ENCODE measurements at regions not wholly inside any gene's neighbourhood (a gene's known extent, or its start where the extent isn't known, plus 50 kb on each side); places are given as distances from the start of the nearest gene placed in this dataset.

DNA sequence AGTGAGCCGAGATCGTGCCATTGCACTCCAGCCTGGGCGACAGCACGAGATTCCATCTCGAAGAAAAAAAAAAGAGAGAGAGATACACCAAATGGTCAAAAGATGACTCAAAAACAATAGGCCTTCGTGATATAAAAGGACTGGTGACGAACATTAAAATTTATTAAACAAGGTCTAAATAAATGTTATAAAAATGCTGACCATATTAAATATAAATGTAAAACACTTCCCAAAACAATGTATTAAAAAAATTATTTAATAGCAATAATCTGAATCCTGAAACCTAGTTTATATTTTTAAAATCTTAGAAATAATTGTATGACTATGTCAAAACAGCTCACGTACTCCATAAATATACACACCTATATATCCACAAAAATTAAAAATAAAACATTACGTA is 247.6 kb downstream of the SETD4 start:
- TF ChIP-seq, protein P1, sequence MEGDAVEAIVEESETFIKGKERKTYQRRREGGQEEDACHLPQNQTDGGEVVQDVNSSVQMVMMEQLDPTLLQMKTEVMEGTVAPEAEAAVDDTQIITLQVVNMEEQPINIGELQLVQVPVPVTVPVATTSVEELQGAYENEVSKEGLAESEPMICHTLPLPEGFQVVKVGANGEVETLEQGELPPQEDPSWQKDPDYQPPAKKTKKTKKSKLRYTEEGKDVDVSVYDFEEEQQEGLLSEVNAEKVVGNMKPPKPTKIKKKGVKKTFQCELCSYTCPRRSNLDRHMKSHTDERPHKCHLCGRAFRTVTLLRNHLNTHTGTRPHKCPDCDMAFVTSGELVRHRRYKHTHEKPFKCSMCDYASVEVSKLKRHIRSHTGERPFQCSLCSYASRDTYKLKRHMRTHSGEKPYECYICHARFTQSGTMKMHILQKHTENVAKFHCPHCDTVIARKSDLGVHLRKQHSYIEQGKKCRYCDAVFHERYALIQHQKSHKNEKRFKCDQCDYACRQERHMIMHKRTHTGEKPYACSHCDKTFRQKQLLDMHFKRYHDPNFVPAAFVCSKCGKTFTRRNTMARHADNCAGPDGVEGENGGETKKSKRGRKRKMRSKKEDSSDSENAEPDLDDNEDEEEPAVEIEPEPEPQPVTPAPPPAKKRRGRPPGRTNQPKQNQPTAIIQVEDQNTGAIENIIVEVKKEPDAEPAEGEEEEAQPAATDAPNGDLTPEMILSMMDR (IDR thresholded peaks at IDR 0.05): no peak

DNA sequence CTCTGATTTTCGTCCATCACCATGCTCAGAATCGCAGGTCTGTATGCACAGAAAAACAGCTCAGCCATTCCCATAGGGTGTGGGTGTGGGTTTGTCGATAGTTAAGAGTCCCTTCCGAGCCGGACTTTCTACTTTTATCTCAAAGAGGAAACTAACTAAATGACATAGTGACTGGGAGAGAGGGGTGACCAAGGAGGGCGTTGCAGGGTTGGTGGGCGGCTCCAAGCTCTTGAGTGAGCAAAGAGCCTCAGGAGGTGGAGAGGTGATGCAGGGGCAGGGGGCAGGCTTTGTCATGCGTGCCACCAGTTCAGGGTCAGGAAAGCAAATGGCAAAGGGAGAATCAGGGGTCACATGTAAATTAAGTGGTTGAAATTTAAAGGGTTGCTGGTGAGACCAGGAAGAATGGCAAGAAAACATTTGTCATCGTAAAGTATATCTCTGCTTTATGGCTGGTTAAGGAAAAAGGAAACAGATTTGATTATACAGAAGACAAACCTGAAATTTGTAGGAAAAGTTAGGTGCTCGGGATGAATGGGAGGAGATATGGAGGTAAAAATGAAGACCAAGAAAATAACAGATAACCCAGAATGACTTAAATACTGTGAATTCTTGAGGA is 249.0 kb downstream of the SETD4 start:
- Mint-ChIP-seq H3K4me1 (no peaks in the 10 kb centered on the region), H3K4me3 (no peak overlapping the region), H3K9me3 (peaks cover 0 to 7% (median 2%) of the 10 kb centered on the region in 7 donors), H3K36me3 (no peaks in the 10 kb centered on the region), H3K27me3 (ENCODE audit: low read depth in 3 of 3) (no peaks in the 10 kb centered on the region), H3K27ac (peak overlapping the region in 1 of 7 donors; percentile 7)
- H3K4me2 ChIP-seq (replicated peaks; ENCODE audit: extremely low read depth, low read length, poor library complexity, severe bottlenecking): no peak overlapping the region
- H3K9me3 ChIP-seq (replicated peaks in 1 of 2; ENCODE audit: control insufficient read depth in 1 of 2, insufficient read depth in 1 of 2, low read length in 2 of 2): peaks cover 0 to 3% of the 10 kb centered on the region in 2 donors
- DNase-seq: no peak
- TF ChIP-seq, protein P1 (IDR thresholded peaks at IDR 0.05): no peak
- no peak overlapping the region for H3K4me3 ChIP-seq (replicated peaks in 1 of 3; ENCODE audit: low read depth in 2 of 3, low read length in 3 of 3)
- no peaks in the 10 kb centered on the region for H3K27me3 ChIP-seq (ENCODE audit: control insufficient read depth in 2 of 2, insufficient read depth in 2 of 2, low read length in 2 of 2)
- no peak overlapping the region for H3K27ac ChIP-seq (ENCODE audit: low read depth in 1 of 2, low read length in 2 of 2)
- 97% methylated on average over 3 of the region's 10 CpGs for WGBS (ENCODE audit: insufficient coverage)
- no peaks in the 10 kb centered on the region for H3K79me2 ChIP-seq (ENCODE audit: insufficient read depth, low read length)
- H3K4me1 ChIP-seq (ENCODE audit: control insufficient read depth in 1 of 2, insufficient read depth in 2 of 2, low read length in 2 of 2): no peaks in the 10 kb centered on the region
- no peak overlapping the region for H2AFZ ChIP-seq (ENCODE audit: insufficient read depth, low read depth, low read length, poor library complexity, severe bottlenecking)
- no peaks in the 10 kb centered on the region for H4K20me1 ChIP-seq (ENCODE audit: insufficient read depth, low read length)
- H3K36me3 ChIP-seq (replicated peaks in 1 of 2; ENCODE audit: control insufficient read depth in 1 of 2, insufficient read depth in 2 of 2, low read length in 2 of 2): no peaks in the 10 kb centered on the region
- H3K9ac ChIP-seq (ENCODE audit: insufficient read depth, low read length, poor library complexity, severe bottlenecking): no peak overlapping the region
- intact Hi-C loops (cut with micrococcal nuclease): no loop called here

More for the DNA sequence above, 247.6 kb downstream of the SETD4 start:
- no CpG with 5 or more reads among the region's 9 CpGs for WGBS (ENCODE audit: insufficient coverage)
- peaks cover 0 to 5% (median 1%) of the 10 kb centered on the region in 7 donors for H3K9me3 Mint-ChIP-seq
- Histone ChIP-seq H2AFZ (ENCODE audit: insufficient read depth, low read depth, low read length, poor library complexity, severe bottlenecking) (no peak overlapping the region), H3K27me3 (ENCODE audit: control insufficient read depth in 2 of 2, insufficient read depth in 2 of 2, low read length in 2 of 2) (no peaks in the 10 kb centered on the region), H3K9me3 (replicated peaks in 1 of 2; ENCODE audit: control insufficient read depth in 1 of 2, insufficient read depth in 1 of 2, low read length in 2 of 2) (peaks cover 0 to 3% of the 10 kb centered on the region in 2 donors), H3K36me3 (replicated peaks in 1 of 2; ENCODE audit: control insufficient read depth in 1 of 2, insufficient read depth in 2 of 2, low read length in 2 of 2) (no peaks in the 10 kb centered on the region), H3K9ac (ENCODE audit: insufficient read depth, low read length, poor library complexity, severe bottlenecking) (no peak overlapping the region), H3K79me2 (ENCODE audit: insufficient read depth, low read length) (no peaks in the 10 kb centered on the region), H3K4me2 (replicated peaks; ENCODE audit: extremely low read depth, low read length, poor library complexity, severe bottlenecking) (no peak overlapping the region), H4K20me1 (ENCODE audit: insufficient read depth, low read length) (no peaks in the 10 kb centered on the region), H3K27ac (ENCODE audit: low read depth in 1 of 2, low read length in 2 of 2) (no peak overlapping the region), H3K4me1 (ENCODE audit: control insufficient read depth in 1 of 2, insufficient read depth in 2 of 2, low read length in 2 of 2) (no peaks in the 10 kb centered on the region), H3K4me3 (replicated peaks in 1 of 3; ENCODE audit: low read depth in 2 of 3, low read length in 3 of 3) (no peak overlapping the region)
- intact Hi-C loops (cut with micrococcal nuclease): no loop called here
- H3K27ac Mint-ChIP-seq: no peak overlapping the region
- DNase-seq: no peak
- H3K4me3 Mint-ChIP-seq: no peak overlapping the region
- no peaks in the 10 kb centered on the region for H3K4me1 Mint-ChIP-seq
- peaks cover 0 to 1% (median 0%) of the 10 kb centered on the region in 3 donors for H3K27me3 Mint-ChIP-seq (ENCODE audit: low read depth in 3 of 3)
- H3K36me3 Mint-ChIP-seq: no peaks in the 10 kb centered on the region

All from CD14-positive monocyte (primary cell).